GM19035 (cell line): ENCODE measurements at regions not wholly inside any gene's neighbourhood (a gene's known extent, or its start where the extent isn't known, plus 50 kb on each side); places are given as distances from the start of the nearest gene placed in this dataset.
A peak's percentile ranks its signal among the peaks of the same experiment; 100 is the strongest.

Source experiments
- ATAC-seq: cut with Tn5 transposase; IDR thresholded peaks from one replicate; pipeline ENCODE4 v1.9.1; 2021; ENCODE audit not compliant: unreplicated experiment

- ATAC-seq = no peak
Observed at GRCh38 chr4:152039023-152039481, 278.2 kb upstream of the GATB start.

- no peak for ATAC-seq
Observed at GRCh38 chr4:152038238-152038637, 277.4 kb upstream of the GATB start.

DNA sequence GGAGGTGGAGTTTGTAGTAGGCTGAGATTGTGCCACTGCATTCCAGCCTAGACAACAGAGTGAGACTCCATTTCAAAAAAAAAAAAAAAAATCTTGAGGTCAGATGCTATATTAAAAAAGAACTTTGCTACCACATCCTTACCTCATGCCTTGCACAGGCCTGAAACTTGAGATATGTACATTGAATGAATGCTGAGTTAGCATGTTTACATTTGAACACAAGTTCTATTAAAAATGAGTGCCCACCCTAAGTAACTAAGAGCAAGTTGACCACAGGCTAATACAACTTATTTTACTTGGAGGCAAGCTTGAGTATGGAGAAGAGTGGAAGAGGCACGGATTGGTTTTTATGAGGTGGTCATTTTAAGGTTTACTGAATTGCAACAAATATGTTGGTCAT lies 276.6 kb upstream of the GATB start:
- ATAC-seq = no peak

DNA sequence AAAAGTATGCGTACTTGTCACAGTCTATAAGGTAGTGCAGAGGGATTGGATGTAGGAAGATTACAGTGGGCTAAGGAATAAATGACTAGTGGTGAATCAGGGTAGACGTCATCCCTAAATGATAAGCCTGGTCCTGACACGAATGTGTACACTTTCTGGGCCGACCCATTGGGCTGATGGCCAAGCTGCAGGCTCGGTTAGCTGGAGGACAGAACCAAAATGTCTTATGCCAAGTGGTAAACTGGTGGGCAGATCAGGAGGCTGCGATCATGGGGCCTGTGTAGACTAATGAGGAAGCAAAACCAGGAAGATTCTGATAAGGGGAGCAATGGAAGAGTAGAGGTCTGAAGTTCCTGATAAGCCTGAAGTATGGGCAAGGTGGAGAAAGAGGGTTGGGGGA lies 272.8 kb upstream of the GATB start:
- ATAC-seq = no peak

- ATAC-seq = no peak
Observed at GRCh38 chr4:152032722-152033131, 271.9 kb upstream of the GATB start.

DNA sequence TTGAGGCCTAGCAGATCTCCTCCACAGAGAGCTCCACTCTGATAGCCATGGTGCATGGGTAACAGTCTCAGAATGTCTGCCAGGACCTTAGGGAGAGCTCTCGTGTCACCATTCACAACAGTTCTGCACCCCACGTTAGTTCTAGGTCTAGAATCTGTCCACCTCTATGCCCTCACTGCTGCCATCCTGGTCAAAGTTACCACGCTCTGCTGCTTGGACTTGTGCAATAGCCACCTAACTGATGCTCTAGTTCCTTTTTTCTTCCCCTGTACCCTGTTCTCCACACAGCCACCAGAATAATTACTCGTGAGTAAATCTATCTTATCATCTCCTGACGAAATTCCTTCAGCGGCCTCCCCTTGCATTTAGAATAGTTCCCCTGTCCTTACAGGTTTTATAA lies 268.8 kb upstream of the GATB start:
- ATAC-seq = no peak

- ATAC-seq = no peak
Observed at GRCh38 chr4:152028131-152028530, 267.3 kb upstream of the GATB start.

DNA sequence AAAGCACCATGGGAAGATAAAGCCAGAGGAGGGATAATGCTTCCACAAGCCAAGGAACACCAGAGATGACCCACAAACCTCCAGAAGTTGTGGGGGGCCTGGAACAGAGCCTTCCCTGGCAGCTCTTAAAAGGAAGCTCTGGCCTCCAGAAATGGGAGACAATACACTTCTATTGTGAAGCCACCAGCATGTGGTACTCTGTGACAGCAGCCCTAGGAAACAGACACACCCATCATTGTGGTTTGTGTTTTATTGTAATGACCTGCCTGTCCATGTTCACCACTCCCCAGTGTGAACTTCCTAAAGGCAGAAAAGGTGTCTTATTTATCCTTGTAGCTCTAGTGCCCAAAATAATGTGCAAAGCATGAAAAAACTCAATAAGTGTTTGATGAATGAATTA lies 264.1 kb upstream of the GATB start:
- ATAC-seq = no peak

DNA sequence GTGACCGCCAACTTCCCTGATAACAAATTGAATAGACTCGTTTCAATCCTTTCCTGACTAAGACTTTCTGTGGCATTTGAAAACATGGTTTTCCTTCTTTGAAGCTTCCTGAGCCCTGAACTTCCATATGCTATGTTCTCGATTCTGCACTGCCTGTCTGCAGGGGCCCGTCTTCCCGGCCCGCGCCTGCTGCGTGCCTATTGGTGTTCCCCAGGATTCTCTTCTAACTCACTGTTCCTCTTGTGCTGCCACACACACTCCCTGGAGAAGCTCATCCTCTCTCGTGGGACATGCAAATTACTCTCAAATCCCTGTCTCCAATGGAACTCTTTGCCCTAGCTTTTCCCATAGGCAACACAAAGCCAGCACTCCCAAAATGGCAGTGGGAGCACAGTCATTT lies 262.9 kb upstream of the GATB start:
- ATAC-seq = no peak

DNA sequence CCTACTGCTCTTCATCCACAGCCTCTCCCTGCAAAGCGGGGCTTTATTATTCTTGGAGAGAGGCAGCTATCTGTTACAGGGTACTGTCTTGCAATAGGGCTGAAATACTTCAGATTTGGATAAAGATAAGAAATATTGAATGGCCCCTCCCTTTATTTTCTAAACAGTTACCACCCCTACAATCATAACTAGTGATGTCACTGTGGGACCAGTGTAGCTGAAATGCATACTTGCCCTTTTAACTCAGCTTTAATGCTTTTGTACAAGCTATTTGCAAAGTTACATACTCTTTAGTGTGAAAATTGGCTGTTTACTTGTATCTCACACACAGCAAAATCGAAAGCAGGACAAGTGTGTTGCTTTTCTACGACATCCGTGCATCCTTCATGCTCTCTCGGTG lies 261.7 kb upstream of the GATB start:
- ATAC-seq = no peak

- no peak for ATAC-seq
Observed at GRCh38 chr4:152021788-152022438, 261.1 kb upstream of the GATB start.

GRCh38 chr4:152020073-152020472 lies 259.3 kb upstream of the GATB start:
- ATAC-seq = no peak

GRCh38 chr4:152016303-152016620 lies 255.5 kb upstream of the GATB start:
- no peak for ATAC-seq

DNA sequence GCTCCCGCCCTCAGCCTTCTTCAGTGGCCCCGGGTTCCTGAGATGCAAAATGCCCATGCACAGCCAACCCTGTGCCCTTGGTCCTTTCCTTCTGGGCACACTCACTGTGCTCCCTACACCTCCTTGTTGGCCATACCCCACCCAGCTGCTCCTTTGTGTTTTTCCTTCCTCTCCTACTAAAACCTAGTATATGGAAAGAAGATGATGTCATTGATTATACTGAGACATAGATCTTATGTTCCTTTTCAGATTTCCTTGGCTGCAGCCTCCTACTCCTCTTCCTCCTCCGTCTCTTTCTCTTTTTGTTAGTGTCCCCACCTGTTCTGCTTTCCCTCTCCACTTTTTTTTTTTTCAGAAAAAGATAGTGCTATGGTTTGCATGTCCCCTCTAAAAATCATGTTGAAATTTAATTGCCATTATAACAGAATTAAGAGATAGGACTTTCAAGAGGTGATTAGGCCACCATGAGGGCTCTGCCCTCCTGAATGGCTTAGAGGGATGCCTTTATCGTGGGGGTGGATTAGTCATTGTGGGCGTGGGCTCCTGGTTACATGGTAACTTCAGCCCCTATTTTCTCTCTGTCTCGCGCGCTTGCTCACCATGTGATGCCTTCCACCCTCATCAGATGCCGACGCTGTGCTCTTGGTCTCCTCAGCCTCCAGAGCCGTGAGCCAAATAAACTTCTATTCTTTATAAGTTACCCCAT lies 254.9 kb upstream of the GATB start:
- no peak for ATAC-seq

GRCh38 chr4:152014280-152014679 lies 253.5 kb upstream of the GATB start:
- ATAC-seq = peak; percentile 94

DNA sequence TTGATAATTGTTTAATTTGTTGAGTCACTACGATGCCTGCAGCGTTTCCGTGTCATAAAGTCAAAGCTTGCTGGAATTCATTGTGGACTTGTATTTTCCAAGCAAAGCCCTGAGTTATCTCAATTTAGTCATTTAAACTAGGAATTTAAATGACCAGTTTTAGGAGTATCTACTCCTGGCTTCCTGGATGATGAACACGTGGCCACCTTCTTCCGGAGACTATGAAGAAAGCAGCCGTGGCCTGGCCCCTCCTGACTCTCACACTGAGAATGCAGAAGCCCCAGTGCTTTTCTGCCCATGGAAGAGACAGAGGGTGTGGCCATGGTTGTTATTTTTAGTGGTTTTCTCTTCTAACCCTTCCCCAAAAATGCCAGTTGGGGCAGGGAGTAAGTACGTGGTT lies 250.7 kb upstream of the GATB start:
- no peak for ATAC-seq

DNA sequence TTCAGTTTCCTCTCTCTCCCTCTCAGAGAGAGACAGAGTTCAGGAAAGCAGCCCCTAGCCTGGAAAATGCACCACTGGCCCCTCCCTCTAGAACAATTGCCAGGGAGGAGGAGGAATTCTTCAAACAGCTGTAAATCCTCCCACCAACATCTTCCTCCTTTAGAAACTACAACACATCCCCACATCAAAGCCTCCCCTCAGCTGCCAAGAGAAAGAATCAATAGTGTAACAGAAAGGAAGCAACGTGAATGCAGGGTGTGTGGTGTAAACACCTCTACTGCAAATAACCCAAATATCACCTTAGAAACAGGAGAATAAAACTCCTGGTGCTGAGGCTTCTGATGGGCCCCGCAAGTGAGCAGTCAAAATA lies 249.9 kb upstream of the GATB start:
- no peak for ATAC-seq

DNA sequence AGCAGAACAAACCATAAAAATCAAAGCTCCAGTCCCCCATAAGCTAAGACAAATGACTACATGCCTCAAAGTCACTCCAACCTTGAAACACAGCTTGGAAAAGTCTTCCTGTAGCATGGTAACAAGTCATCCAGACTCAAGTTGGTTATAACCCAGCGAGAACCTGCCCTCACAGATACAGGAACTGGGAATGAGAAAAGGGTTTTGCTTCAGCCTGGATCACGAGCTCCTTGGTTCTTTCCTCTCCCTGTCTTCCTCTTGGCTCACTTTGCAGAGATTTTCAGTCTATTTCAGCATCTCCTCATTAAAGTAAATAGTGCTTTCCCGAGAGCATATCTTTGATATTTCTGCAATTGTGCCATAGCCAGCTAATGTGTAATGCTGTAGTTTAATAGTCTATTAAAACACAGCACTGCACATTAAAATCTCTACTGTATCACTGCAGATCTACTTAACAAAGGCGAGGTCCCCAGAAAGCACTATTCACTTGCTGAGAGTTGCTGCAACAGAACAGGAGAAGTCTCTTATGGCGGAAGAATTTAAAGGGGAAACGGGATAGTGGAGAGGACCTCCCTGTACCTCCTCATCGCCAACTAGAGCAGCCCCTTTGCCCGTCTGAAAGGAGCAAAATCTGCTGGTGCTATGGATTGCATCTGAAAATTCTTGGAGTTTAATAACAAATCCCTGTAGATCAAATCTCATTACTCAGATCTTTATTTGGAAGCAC lies 249.3 kb upstream of the GATB start:
- no peak for ATAC-seq

- ATAC-seq = no peak
Observed at GRCh38 chr4:152009031-152009670, 248.3 kb upstream of the GATB start.

DNA sequence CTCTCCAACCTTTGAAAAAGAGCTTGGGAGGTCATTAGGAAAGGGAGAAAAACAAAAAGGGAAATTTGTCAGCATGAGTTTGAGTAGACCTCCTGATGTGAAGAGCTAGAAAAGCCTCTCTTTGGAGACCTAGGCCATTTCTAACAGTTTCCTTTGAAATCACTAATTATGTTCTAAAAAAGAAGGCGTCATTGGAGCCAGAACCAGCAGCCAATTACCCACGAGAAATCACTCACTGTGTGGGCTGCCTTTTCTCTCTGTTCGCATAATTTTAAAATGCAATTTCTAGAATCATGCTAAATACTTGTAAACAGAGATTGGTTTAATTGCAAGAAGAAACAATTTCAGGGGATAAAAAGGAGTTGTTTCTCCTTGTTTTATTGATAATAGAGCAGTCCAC lies 246.3 kb upstream of the GATB start:
- no peak for ATAC-seq

DNA sequence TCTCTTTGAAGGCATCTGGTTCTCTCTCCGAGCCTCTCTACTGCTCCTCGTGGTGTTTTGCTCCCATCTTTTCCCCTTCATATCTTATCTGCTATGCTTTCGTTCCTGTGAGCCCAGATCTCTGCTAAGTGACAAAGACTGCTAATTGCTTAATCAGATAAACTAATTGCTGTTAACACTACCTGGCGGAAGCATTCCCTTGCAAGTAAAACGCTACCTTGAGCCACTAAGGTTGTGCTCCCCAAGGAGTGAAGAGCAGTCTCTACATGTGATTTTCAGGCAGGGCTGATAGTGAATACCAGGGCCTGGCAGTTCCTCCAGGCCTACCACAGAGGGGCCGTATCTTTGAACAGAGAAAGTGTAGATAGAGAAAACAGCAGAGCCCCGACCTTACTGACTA lies 244.0 kb upstream of the GATB start:
- ATAC-seq = no peak

DNA sequence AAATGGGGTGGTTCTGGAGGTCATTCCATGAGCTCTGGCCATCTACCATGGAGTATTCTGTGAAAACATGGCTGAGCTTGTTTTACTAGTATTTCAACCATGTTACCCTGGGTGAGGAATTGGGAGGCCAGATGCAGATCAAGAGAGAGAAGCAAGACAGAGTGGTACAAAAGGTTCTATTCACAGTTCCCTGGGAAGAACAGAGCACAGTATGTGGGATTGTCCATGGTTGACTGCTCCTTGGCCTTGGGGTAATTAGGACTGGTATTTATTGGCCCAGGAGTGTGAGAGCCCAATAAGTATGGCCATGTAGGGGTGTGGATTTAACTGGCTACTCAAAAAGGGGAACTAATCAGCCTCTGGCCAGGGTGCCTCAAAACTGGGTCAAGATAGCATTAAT lies 239.7 kb upstream of the GATB start:
- ATAC-seq = no peak
